ENCODE measurements at regions not wholly inside any gene's neighbourhood (a gene's known extent, or its start where the extent isn't known, plus 50 kb on each side); places are given as distances from the start of the nearest gene placed in this dataset.

DNA sequence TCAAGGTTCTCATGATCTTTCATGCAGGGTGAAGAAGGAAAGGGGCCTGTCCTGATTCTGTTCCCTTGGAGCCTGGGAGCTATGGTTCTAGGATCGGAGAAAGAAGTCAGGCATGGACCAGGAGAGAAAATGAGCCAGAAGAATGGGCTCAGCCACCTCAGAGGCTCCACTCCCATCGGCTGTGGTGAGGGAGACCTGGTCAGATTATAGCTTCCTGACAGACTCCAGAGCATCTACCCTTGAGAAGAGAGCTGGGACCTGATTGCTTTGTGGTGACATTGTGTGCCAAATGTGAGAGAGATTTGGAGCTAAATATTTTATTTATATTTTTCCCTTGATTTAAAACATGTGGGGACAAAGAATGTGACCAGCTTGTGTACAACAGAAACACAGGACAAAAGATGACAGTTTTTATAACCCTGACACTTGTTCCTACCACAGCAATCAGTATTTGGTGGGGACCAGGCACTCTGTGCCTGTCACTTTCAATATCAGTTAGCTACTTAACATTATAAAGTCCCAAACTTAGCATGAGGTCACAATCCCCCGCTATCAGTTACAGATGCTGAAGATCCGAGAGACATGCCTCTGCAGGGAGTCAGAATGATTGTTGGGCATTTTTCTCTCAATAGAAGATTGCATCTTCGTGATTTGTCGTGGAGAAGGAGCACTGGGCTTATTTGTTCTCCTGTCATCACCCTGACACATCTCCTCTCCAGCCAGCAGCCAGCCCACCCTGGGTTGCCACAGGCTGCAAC, 228.3 kb upstream of the ADAMTS16 start:
- DNase-seq = no peak
- H3K4me2 ChIP-seq (ENCODE audit: low read depth, low read length) = no peak overlapping the region
- H2AFZ ChIP-seq (ENCODE audit: low read length) = no peak overlapping the region
- H3K4me3 ChIP-seq (ENCODE audit: low read length) = no peak overlapping the region
- H3K9me3 ChIP-seq (replicated peaks; ENCODE audit: insufficient read depth, low read length) = no peaks in the 10 kb centered on the region
- no peak overlapping the region for H3K27ac ChIP-seq (ENCODE audit: low read length)
- H3K27me3 ChIP-seq (replicated peaks; ENCODE audit: insufficient read depth, low read length) = no peaks in the 10 kb centered on the region
- H3K9ac ChIP-seq (ENCODE audit: low read length) = no peak overlapping the region
- no peaks in the 10 kb centered on the region for H3K4me1 ChIP-seq (ENCODE audit: low read length)
- H3K79me2 ChIP-seq (ENCODE audit: low read length) = no peaks in the 10 kb centered on the region
- no peaks in the 10 kb centered on the region for H3K9me2 ChIP-seq (replicated peaks; ENCODE audit: insufficient read depth, low read length)
- no peaks in the 10 kb centered on the region for H4K20me1 ChIP-seq (ENCODE audit: insufficient read depth, low read length)
- H3K36me3 ChIP-seq (replicated peaks; ENCODE audit: insufficient read depth, low read length) = no peaks in the 10 kb centered on the region
- H3F3A ChIP-seq (ENCODE audit: insufficient read depth, low read length) = no peaks in the 10 kb centered on the region
- TF ChIP-seq, protein P1, sequence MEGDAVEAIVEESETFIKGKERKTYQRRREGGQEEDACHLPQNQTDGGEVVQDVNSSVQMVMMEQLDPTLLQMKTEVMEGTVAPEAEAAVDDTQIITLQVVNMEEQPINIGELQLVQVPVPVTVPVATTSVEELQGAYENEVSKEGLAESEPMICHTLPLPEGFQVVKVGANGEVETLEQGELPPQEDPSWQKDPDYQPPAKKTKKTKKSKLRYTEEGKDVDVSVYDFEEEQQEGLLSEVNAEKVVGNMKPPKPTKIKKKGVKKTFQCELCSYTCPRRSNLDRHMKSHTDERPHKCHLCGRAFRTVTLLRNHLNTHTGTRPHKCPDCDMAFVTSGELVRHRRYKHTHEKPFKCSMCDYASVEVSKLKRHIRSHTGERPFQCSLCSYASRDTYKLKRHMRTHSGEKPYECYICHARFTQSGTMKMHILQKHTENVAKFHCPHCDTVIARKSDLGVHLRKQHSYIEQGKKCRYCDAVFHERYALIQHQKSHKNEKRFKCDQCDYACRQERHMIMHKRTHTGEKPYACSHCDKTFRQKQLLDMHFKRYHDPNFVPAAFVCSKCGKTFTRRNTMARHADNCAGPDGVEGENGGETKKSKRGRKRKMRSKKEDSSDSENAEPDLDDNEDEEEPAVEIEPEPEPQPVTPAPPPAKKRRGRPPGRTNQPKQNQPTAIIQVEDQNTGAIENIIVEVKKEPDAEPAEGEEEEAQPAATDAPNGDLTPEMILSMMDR (IDR thresholded peaks at IDR 0.05; ENCODE audit: low read length) = no peak
- TF ChIP-seq EZH2phosphoT487 (IDR thresholded peaks at IDR 0.05; ENCODE audit: low read length) = no peak
- no peak for TF ChIP-seq EZH2 (optimal IDR thresholded peaks at IDR 0.05; ENCODE audit: low read depth, low read length)

- no peaks in the 10 kb centered on the region for H3K4me1 ChIP-seq (ENCODE audit: low read length)
- no peak for TF ChIP-seq EZH2 (optimal IDR thresholded peaks at IDR 0.05; ENCODE audit: low read depth, low read length)
- TF ChIP-seq, protein P1 (IDR thresholded peaks at IDR 0.05; ENCODE audit: low read length) = no peak
- no peak for TF ChIP-seq EZH2phosphoT487 (IDR thresholded peaks at IDR 0.05; ENCODE audit: low read length)
- no peaks in the 10 kb centered on the region for H3K9me3 ChIP-seq (replicated peaks; ENCODE audit: insufficient read depth, low read length)
- H3K36me3 ChIP-seq (replicated peaks; ENCODE audit: insufficient read depth, low read length) = no peaks in the 10 kb centered on the region
- no peak overlapping the region for H3K9ac ChIP-seq (ENCODE audit: low read length)
- no peak overlapping the region for H2AFZ ChIP-seq (ENCODE audit: low read length)
- H3K4me2 ChIP-seq (ENCODE audit: low read depth, low read length) = no peak overlapping the region
- H3K4me3 ChIP-seq (ENCODE audit: low read length) = no peak overlapping the region
- H3K27me3 ChIP-seq (replicated peaks; ENCODE audit: insufficient read depth, low read length) = no peaks in the 10 kb centered on the region
- no peak overlapping the region for H3K27ac ChIP-seq (ENCODE audit: low read length)
- no peak for DNase-seq
- H4K20me1 ChIP-seq (ENCODE audit: insufficient read depth, low read length) = no peaks in the 10 kb centered on the region
- H3K9me2 ChIP-seq (replicated peaks; ENCODE audit: insufficient read depth, low read length) = no peaks in the 10 kb centered on the region
- H3K79me2 ChIP-seq (ENCODE audit: low read length) = no peaks in the 10 kb centered on the region
- no peaks in the 10 kb centered on the region for H3F3A ChIP-seq (ENCODE audit: insufficient read depth, low read length)
Measured at GRCh38 chr5:4921929-4922328, 218.2 kb upstream of the ADAMTS16 start.

DNA sequence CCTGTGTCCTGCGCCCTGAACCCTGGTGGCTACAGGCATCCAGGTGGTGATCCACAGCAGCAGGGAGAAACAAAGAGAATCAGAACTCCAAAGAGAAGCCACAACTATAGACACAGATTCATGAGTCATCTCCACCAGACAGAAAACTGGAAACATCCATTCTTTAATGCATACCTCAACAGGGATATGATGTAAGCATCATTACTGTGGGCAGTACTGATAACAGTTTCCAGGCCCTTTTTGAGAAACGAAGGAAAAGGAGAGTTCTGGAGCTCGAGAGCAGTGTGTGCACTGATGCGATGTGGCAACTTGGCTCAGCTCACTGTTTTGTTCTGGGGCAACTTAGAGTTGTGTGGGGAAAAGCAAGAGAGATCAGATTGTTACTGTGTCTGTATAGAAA, 215.6 kb upstream of the ADAMTS16 start:
- TF ChIP-seq, protein P1 (IDR thresholded peaks at IDR 0.05; ENCODE audit: low read length) = no peak
- no peak for TF ChIP-seq EZH2 (optimal IDR thresholded peaks at IDR 0.05; ENCODE audit: low read depth, low read length)
- TF ChIP-seq EZH2phosphoT487 (IDR thresholded peaks at IDR 0.05; ENCODE audit: low read length) = no peak
- Histone ChIP-seq H3K4me2 (ENCODE audit: low read depth, low read length) (no peak overlapping the region), H4K20me1 (ENCODE audit: insufficient read depth, low read length) (no peaks in the 10 kb centered on the region), H3K79me2 (ENCODE audit: low read length) (no peaks in the 10 kb centered on the region), H2AFZ (ENCODE audit: low read length) (no peak overlapping the region), H3K9me2 (replicated peaks; ENCODE audit: insufficient read depth, low read length) (no peaks in the 10 kb centered on the region), H3K27ac (ENCODE audit: low read length) (no peak overlapping the region), H3K36me3 (replicated peaks; ENCODE audit: insufficient read depth, low read length) (no peaks in the 10 kb centered on the region), H3K9me3 (replicated peaks; ENCODE audit: insufficient read depth, low read length) (no peaks in the 10 kb centered on the region), H3K9ac (ENCODE audit: low read length) (no peak overlapping the region), H3F3A (ENCODE audit: insufficient read depth, low read length) (no peaks in the 10 kb centered on the region), H3K4me1 (ENCODE audit: low read length) (no peaks in the 10 kb centered on the region), H3K4me3 (ENCODE audit: low read length) (no peak overlapping the region), H3K27me3 (replicated peaks; ENCODE audit: insufficient read depth, low read length) (no peaks in the 10 kb centered on the region)
- DNase-seq = no peak

Measured in MM.1S (cell line).